Muscle of leg (tissue), 3 donors: ENCODE measurements at regions not wholly inside any gene's neighbourhood (a gene's known extent, or its start where the extent isn't known, plus 50 kb on each side); places are given as distances from the start of the nearest gene placed in this dataset.
"Not testable (repeated sequence)": the region's sequence is repeated elsewhere in the genome, so short reads cannot be mapped to it uniquely, and the experiment has no call there.

Source experiments
- DNase-seq: peaks from one replicate; pipeline ENCODE4 v3.0.0; 2013
- H3K27ac ChIP-seq: one replicate; pipeline ENCODE4 v1.5.1; 2013; ENCODE audit warnings: mild to moderate bottlenecking, low read length, control low read depth
- H3K27me3 ChIP-seq: one replicate; pipeline ENCODE4 v1.6.1; 2013; ENCODE audit warnings: low read length; ENCODE audit not compliant: control insufficient read depth, insufficient read depth
- H3K36me3 ChIP-seq: one replicate; pipeline ENCODE4 v1.6.1; 2013; ENCODE audit warnings: low read length; ENCODE audit not compliant: control insufficient read depth, insufficient read depth
- H3K4me1 ChIP-seq: one replicate; pipeline ENCODE4 v1.6.1; 2013; ENCODE audit warnings: low read length; ENCODE audit not compliant: control insufficient read depth, insufficient read depth
- H3K4me3 ChIP-seq: one replicate; pipeline ENCODE4 v1.5.1; 2013; ENCODE audit warnings: low read length, control low read depth
- H3K9me3 ChIP-seq: replicated peaks from 2 replicates; pipeline ENCODE4 v1.6.1; 2013; ENCODE audit warnings: low read depth, low read length; ENCODE audit not compliant: control insufficient read depth
- WGBS: methylation state at CpG from one replicate; pipeline ENCODE4 v1.1.5; 2013; ENCODE audit warnings: missing lambda C conversion rate; ENCODE audit not compliant: insufficient coverage; 5-methylcytosine and 5-hydroxymethylcytosine counted together

DNA sequence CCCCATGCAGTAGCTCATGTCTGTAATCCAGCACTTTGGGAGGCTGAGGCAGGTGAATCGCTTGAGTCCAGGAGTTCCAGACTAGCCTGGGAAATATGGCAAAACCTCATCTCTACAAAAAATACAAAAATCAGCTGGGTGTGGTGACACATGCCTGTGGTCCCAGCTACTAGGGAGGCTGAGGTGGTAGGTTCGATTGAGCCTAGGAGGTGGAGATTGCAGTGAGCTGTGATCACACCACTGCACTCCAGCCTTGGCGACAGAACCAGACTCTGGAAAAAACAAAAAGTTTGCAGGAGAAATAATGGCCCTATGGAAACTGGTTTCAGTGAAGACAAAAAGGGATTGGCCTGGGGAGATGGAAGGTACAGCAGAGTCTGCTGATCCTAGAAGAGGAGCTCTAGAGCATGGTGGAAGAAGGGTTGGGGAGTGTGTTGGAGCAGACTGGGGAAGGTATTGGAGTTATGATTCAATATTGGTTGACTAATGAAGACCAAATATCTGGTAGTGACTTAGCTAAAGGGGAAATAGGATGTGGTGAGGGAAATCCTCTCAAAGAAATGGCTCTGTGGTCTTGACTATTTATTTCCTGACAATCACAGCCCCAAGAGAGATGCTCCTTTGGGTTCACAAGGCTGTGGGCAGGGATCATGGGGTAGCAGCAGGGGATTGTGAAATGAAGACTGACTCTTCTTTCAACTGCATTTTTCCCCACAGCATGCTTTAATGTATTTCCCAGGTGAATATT, 281.9 kb downstream of the UTRN start:
- H3K27ac ChIP-seq = no peak overlapping the region
- WGBS = 90% methylated on average over 2 of the region's 3 CpGs
- no peaks in the 10 kb centered on the region for H3K9me3 ChIP-seq
- no peak overlapping the region for H3K4me3 ChIP-seq
- H3K4me1 ChIP-seq = no peaks in the 10 kb centered on the region
- DNase-seq = no peak
- peaks cover 16% of the 10 kb centered on the region for H3K36me3 ChIP-seq
- no peaks in the 10 kb centered on the region for H3K27me3 ChIP-seq

DNA sequence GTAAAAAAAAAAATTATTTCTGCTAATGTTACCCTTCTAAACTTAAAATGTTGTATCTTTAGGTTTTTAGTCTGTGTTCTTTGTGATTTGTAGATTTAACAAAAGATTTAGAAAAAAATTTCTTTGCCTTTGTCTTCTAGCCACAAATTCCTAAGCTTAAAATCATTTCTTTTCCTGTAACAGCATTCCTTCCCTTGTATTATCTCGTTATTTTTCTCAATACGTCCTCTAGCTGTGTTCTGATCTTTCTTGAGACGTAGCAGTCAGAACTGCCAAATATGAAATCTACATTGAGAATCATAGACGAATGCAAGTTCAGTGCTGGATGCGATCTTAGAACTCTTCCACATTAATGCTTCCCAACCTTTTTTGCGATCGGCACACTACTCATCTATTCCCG, 283.1 kb downstream of the UTRN start:
- H3K4me1 ChIP-seq = no peaks in the 10 kb centered on the region
- H3K4me3 ChIP-seq = no peak overlapping the region
- no peaks in the 10 kb centered on the region for H3K27me3 ChIP-seq
- no peak overlapping the region for H3K27ac ChIP-seq
- no peak for DNase-seq
- no peaks in the 10 kb centered on the region for H3K9me3 ChIP-seq
- 88% methylated on average over 4 of the region's 8 CpGs for WGBS
- peaks cover 16% of the 10 kb centered on the region for H3K36me3 ChIP-seq

DNA sequence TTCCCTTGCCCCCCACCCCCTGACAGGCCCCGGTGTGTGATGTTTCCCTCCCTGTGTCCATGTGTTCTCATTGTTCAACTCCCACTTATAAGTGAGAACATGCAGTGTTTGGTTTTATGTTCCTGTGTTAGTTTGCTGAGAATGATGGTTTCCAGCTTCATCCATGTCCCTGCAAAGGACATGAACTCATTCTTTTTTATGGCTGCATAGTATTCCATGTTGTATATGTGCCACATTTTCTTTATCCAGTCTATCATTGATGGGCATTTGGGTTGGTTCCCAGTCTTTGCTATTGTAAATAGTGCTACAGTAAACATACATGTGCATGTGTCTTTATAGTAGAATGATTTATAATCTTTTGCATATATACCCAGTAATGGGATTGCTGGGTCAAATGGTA, 287.4 kb downstream of the UTRN start:
- H3K4me1 ChIP-seq, H3K27ac ChIP-seq, DNase-seq, H3K9me3 ChIP-seq, H3K4me3 ChIP-seq, H3K27me3 ChIP-seq: not testable (repeated sequence)
- no CpG with 5 or more reads among the region's 1 CpG for WGBS
- peaks cover 14% of the 10 kb centered on the region for H3K36me3 ChIP-seq

DNA sequence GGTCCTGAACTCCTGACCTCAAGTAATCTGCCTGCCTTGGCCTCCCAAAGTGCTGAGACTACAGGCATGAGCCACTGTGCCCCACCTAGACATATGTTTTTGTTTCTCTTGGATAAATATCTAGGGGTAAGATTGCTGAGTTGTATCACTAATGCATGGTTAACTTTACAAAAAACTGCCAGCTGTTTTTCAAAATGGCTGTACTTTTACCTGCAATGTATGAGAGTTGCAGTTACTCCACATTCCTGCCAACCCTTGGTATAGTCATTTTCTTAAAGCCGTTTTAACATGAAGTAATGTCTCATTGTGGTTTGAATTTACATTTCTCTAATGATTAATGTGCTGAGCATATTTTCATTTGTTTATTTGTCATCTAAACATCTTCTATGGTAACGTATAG, 289.7 kb downstream of the UTRN start:
- Histone ChIP-seq H3K27ac (no peak overlapping the region), H3K4me1 (no peaks in the 10 kb centered on the region), H3K4me3 (no peak overlapping the region), H3K9me3 (no peaks in the 10 kb centered on the region), H3K27me3 (no peaks in the 10 kb centered on the region), H3K36me3 (peaks cover 11% of the 10 kb centered on the region)
- DNase-seq = no peak
- no CpG with 5 or more reads among the region's 2 CpGs for WGBS

DNA sequence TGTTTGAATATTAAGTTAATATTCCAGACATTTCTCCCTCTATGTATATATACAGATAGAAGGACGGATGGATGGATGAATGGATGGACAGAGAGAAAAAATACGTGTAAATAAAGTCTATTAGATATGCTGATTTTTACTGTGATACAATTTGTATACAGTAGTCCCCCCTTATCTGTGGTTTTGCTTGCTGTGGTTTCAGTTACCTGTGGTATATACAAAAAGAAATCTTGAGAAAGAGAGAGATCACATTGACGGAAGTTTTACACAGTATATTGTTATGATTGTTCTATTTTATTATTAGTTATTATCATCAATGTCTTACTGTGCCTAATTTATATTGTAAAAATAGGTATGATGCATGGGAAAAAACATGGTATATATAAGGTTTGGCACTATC, 290.2 kb downstream of the UTRN start:
- no CpG with 5 or more reads among the region's 3 CpGs for WGBS
- H3K27me3 ChIP-seq = no peaks in the 10 kb centered on the region
- peaks cover 11% of the 10 kb centered on the region for H3K36me3 ChIP-seq

DNA sequence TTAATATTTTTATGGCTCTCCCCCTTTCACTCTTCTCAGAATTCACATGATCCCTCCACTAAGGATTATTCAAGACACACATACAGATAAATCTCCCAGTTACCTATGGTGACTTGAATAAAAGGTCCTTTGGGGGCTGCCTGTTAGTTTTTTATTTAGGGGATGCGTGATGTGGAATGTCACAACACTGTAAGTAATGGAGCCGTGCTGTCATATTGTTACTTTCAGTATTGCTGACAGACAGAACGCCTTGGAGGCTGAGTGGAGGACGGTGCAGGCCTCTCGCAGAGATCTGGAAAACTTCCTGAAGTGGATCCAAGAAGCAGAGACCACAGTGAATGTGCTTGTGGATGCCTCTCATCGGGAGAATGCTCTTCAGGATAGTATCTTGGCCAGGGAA, 291.7 kb downstream of the UTRN start:
- H3K27ac ChIP-seq = no peak overlapping the region
- no peaks in the 10 kb centered on the region for H3K27me3 ChIP-seq
- no peak overlapping the region for H3K4me3 ChIP-seq
- no peak for DNase-seq
- H3K4me1 ChIP-seq = no peaks in the 10 kb centered on the region
- 85% methylated on average over 5 of the region's 6 CpGs for WGBS
- H3K36me3 ChIP-seq = peaks cover 9% of the 10 kb centered on the region
- no peaks in the 10 kb centered on the region for H3K9me3 ChIP-seq

More for the DNA sequence above, 290.2 kb downstream of the UTRN start:
- no peaks in the 10 kb centered on the region for H3K4me1 ChIP-seq
- DNase-seq = no peak
- H3K27ac ChIP-seq = no peak overlapping the region
- H3K4me3 ChIP-seq = no peak overlapping the region
- no peaks in the 10 kb centered on the region for H3K9me3 ChIP-seq

DNA sequence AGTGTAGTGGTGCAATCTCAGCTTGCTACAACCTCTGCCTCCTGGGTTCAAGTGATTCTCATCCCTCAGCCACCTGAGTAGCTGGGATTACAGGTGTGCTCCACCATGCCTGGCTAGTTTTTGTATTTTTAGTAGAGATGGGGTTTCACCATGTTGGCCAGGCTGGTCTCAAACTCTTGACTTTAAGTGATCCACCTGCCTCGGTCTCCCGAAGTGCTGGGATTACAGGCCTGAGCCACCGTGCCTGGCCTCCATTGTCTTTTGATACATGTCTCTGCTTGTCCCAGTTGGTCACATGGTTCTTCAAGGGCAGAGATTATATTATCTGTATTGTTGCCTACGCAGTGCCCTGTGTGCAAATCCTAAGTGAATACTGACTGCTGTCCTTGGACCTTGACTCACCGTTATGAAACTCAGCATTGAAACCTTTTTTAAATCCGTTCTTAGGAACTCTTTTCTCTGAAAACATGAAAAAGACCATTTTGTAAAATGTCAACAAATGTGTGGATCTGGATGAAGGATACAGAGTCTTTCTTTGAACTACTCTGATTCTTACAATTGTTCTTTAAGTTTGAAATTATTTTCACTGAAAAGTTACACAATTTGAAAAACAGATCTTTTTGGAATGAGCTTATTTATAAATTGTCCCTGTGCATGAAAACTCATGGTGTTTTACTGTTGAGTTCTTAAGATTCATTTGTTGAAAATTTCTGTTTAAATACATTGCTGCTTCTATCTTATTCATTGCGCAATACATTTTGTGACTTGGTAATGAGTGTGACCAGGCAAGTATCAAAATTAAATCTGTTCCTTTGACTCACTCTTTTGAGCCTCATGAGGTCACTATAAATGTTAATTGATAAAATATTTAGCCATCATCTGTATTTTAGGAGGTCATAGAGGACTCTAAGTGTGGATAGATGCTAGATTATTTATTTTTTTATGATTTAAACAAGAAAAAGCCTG, 293.5 kb downstream of the UTRN start:
- 65% methylated on average over 4 of the region's 7 CpGs for WGBS
- Histone ChIP-seq H3K4me3 (no peak overlapping the region), H3K4me1 (peaks cover 5% of the 10 kb centered on the region), H3K27me3 (no peaks in the 10 kb centered on the region), H3K9me3 (no peaks in the 10 kb centered on the region), H3K36me3 (peaks cover 7% of the 10 kb centered on the region), H3K27ac (no peak overlapping the region)
- no peak for DNase-seq

DNA sequence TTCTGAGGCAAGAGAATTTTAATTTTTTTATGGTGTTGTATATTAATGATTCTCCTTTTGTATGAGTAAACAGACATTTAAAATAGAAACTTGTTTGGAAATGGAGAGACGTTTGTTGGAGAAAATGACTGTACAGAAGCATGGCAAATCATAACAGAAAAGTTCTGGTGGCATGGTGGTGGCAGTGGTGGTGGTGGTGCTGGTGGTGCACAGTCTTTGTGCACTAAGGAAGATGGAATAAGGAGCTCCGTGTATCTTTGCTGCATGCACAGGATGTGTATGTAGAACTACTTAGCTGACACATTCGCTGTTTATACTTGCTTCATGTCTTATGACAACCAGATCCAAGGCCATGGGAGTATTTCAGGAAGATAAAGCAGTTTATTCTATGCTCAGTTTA, 294.9 kb downstream of the UTRN start:
- peaks cover 7% of the 10 kb centered on the region for H3K36me3 ChIP-seq
- no peak overlapping the region for H3K27ac ChIP-seq
- no peak overlapping the region for H3K4me3 ChIP-seq
- H3K27me3 ChIP-seq = no peaks in the 10 kb centered on the region
- H3K9me3 ChIP-seq = no peaks in the 10 kb centered on the region
- no peak for DNase-seq
- peaks cover 5% of the 10 kb centered on the region for H3K4me1 ChIP-seq
- 66% methylated on average over 3 of the region's 3 CpGs for WGBS

DNA sequence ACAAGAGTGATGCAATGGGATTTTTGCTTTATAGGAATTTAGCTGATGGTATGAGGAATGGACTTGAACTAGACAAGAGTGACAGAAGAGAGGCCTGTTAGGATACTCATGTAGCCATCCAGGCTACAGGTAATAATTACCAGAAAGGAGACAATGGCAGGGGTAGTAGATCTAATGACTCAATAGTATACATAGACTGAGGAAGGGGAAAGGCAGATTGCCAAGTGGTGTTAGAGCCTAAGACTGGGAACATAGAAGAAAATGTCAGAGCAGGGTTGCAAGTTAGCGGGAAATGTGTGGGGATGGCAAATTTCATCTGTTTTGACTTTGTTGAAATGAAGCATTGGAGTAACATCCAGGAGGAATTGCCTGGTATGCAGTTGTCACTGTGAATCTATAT, 295.6 kb downstream of the UTRN start:
- no peak overlapping the region for H3K27ac ChIP-seq
- no peak overlapping the region for H3K4me3 ChIP-seq
- WGBS = 100% methylated on average over 1 of the region's 1 CpG
- H3K9me3 ChIP-seq = no peaks in the 10 kb centered on the region
- H3K4me1 ChIP-seq = peaks cover 5% of the 10 kb centered on the region
- peaks cover 7% of the 10 kb centered on the region for H3K36me3 ChIP-seq
- H3K27me3 ChIP-seq = no peaks in the 10 kb centered on the region
- DNase-seq = no peak

DNA sequence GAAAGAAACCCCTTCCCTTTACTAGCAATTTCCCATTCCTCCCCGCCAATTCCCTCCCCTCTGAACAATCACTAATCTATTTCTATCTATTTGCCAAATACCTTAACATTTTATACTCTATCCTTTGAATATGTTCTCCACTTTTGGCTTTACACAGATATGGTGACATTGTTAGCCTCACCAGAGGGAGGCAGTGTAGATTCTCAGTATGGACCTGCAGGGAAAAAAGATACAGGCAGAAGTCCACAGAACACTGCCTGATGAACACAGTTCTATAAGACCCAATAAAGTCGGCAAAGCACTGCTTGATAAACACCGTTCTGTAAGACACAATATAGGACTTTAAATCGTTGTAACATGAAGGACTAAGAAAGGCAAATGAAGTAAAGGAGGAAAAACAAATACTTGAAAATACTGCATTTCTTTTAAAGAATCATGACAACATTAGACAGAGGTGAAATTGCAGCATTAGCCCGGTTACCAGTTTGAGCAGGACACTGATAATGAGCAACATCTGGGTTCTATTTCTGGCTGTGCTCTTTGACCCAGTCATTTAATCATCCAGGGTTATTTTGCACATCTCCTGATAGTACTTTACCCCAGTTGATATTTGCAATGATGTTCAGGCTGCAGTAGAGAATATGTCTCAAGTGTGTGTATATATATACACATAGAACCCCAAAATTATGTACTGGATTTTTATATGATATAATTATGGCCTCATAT, 296.8 kb downstream of the UTRN start:
- Histone ChIP-seq H3K4me1 (peaks cover 5% of the 10 kb centered on the region), H3K36me3 (peaks cover 4% of the 10 kb centered on the region), H3K4me3 (no peak overlapping the region), H3K9me3 (no peaks in the 10 kb centered on the region), H3K27me3 (no peaks in the 10 kb centered on the region), H3K27ac (no peak overlapping the region)
- DNase-seq = peak; percentile 32
- WGBS = 67% methylated on average over 1 of the region's 5 CpGs
